ENCODE measurements at regions not wholly inside any gene's neighbourhood (a gene's known extent, or its start where the extent isn't known, plus 50 kb on each side); places are given as distances from the start of the nearest gene placed in this dataset.

DNA sequence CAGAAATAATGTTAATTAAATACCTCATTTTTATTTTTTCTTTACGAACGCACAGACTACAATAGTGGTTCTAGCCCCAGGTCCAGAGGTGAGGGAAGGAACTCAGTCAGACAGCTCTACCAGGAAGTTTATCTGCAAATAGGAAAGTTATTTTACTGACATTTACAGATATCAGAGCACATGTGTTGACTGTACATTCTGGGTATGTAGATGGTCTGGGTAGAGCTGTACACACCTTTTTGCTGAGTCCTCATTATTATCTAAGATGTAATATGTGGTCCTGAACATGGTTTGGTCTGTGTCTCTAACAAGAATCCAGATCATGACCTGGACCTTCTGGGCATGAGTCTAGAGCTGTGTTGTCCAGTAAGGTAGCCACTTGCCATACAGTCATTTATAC, 74.6 kb upstream of the KIF5B start:
- no peak for DNase-seq (ENCODE audit: low read depth, low spot score)
- ChIA-PET CTCF (no interaction called here), POLR2A (no interaction called here)
- TF ChIP-seq, protein P1, sequence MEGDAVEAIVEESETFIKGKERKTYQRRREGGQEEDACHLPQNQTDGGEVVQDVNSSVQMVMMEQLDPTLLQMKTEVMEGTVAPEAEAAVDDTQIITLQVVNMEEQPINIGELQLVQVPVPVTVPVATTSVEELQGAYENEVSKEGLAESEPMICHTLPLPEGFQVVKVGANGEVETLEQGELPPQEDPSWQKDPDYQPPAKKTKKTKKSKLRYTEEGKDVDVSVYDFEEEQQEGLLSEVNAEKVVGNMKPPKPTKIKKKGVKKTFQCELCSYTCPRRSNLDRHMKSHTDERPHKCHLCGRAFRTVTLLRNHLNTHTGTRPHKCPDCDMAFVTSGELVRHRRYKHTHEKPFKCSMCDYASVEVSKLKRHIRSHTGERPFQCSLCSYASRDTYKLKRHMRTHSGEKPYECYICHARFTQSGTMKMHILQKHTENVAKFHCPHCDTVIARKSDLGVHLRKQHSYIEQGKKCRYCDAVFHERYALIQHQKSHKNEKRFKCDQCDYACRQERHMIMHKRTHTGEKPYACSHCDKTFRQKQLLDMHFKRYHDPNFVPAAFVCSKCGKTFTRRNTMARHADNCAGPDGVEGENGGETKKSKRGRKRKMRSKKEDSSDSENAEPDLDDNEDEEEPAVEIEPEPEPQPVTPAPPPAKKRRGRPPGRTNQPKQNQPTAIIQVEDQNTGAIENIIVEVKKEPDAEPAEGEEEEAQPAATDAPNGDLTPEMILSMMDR (IDR thresholded peaks at IDR 0.05; ENCODE audit: insufficient read depth, low read length, missing control alignments), result no peak
- no peak overlapping the region for H3K4me3 ChIP-seq (ENCODE audit: low read depth, low read length)

DNA sequence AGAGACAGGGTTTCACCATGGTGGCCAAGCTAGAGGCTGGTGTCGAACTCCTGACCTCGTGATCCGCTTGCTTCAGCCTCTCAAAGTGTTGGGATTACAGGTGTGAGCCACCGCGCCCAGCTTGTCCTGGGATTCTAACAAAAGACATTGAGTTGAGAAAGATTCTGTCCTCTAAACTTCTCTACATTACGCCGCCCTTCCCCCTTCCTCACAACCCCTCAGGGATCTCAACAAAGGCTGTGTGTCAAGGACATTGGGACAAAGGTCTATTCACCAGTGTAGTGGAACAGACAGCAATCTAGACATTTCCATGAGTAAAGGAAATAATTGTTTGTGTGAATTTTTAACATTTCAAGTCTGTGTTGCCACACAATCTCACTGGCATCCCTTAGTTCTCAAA, 68.8 kb upstream of the KIF5B start:
- POLR2A ChIA-PET, result no interaction called here
- DNase-seq (ENCODE audit: low read depth, low spot score), result no peak
- TF ChIP-seq, protein P1 (IDR thresholded peaks at IDR 0.05; ENCODE audit: insufficient read depth, low read length, missing control alignments), result no peak
- CTCF ChIA-PET, result no interaction called here
- no peak overlapping the region for H3K4me3 ChIP-seq (ENCODE audit: low read depth, low read length)

DNA sequence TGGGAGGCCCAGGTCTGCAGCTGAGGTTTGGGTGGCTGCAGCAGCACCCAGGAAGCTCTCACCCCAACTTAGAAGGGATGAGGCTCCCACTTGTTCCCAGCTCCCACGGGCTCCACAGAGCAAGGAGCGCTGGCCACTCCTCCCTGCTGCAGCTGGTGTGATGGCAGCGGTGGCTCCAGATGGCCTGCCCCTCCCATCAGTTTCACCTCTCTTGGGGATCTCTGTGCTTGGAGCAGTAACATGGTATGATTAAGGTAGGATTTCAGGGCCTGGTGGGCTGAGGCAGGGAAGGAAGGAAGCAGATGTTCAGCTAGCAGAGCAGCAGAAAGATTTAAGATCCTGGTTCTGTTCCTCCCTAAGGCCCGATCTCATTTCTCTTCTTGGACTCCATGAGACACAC, 66.8 kb upstream of the KIF5B start:
- ChIA-PET POLR2A (no interaction called here), CTCF (no interaction called here)
- TF ChIP-seq, protein P1 (IDR thresholded peaks at IDR 0.05; ENCODE audit: insufficient read depth, low read length, missing control alignments), result no peak
- DNase-seq (ENCODE audit: low read depth, low spot score), result no peak
- H3K4me3 ChIP-seq (ENCODE audit: low read depth, low read length), result no peak overlapping the region

DNA sequence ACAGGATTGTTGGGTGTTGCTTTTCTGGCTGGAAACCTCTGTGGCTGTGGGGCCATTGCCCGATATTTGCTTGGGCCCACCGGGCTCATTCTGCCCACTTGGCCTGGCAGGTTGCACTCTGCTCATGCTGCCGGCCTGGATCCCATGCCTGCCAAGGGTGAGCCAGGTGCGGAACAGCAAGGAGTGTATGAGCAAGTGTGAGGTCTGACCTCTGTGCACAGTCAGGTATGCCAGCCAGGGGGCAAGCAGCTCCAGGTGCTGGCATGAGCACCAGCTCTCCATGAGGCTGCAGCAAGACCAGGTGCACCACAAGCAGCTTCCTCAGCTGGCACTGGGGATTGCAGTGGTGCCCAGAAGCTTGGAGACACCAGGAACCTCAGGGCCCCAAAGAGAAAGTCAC, 65.4 kb upstream of the KIF5B start:
- no peak overlapping the region for H3K4me3 ChIP-seq (ENCODE audit: low read depth, low read length)
- DNase-seq (ENCODE audit: low read depth, low spot score), result no peak
- POLR2A ChIA-PET, result interaction anchor here (0.8 kb wide), 1 partner anchor 18 kb away, joined by 5 read pairs; no protein-coding TSS in a partner anchor
- CTCF ChIA-PET, result interaction anchor here (0.8 to 0.9 kb wide), 3 partner anchors 9 to 18 kb away, joined by 3 to 4 read pairs (median 3); no protein-coding TSS in a partner anchor
- TF ChIP-seq, protein P1 (IDR thresholded peaks at IDR 0.05; ENCODE audit: insufficient read depth, low read length, missing control alignments), result no peak

DNA sequence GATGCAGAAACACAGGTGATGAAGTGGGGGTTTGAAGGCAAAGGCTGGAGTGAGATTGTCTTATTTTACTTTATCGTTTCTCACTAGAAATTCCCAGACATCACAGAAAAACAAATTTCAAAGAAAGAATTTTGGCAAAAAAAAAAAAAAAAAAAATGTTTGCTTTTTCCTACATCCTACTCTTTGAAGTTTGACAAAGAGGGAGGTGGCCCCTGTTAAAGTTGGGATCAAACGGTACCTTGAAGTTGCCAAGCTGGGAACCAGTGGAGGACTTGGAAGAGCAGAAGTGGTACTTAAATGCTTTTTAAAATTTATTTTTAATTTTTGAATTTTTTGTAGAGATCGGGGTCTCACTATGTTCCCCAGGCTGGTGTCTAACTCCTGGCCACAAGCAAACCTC, 63.9 kb upstream of the KIF5B start:
- no peak overlapping the region for H3K4me3 ChIP-seq (ENCODE audit: low read depth, low read length)
- TF ChIP-seq, protein P1 (IDR thresholded peaks at IDR 0.05; ENCODE audit: insufficient read depth, low read length, missing control alignments), result no peak
- ChIA-PET POLR2A (no interaction called here), CTCF (no interaction called here)
- DNase-seq (ENCODE audit: low read depth, low spot score), result no peak

DNA sequence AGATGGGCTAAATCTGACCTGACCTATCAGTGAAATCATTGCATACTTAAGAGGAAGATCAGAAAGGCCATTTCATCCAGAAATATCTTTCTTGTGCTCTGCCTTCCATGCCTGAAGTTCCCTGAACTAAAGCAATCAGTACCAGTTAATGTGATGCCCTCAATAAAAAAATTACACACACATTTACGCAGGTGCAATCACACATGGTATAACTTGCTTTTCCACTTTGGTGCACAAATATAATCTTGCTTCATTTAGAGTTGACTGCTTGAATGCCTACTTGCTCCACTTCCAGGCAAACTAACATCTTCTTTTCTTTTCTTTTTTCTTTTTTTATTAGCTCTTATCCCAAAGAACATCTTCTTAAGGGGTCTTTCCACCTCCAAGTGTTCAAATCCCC, 58.3 kb upstream of the KIF5B start:
- CTCF ChIA-PET, result no interaction called here

More for the DNA sequence above, 58.3 kb upstream of the KIF5B start:
- POLR2A ChIA-PET, result no interaction called here
- no peak for DNase-seq (ENCODE audit: low read depth, low spot score)
- TF ChIP-seq, protein P1 (IDR thresholded peaks at IDR 0.05; ENCODE audit: insufficient read depth, low read length, missing control alignments), result no peak
- H3K4me3 ChIP-seq (ENCODE audit: low read depth, low read length), result no peak overlapping the region

Measured in AG04449 (cell line).